ENCODE measurements at regions not wholly inside any gene's neighbourhood (a gene's known extent, or its start where the extent isn't known, plus 50 kb on each side); places are given as distances from the start of the nearest gene placed in this dataset.
"Not testable (repeated sequence)": the region's sequence is repeated elsewhere in the genome, so short reads cannot be mapped to it uniquely, and the experiment has no call there.

- Mint-ChIP-seq H3K36me3 (ENCODE audit: low read depth) (no peaks in the 10 kb centered on the region), H3K9me3 (no peaks in the 10 kb centered on the region), H3K4me3 (no peak overlapping the region)
These were observed 85.4 kb upstream of the TOP3B start for GRCh38 chr22:22068025-22068424.

GRCh38 chr22:22067192-22067591 lies 84.6 kb upstream of the TOP3B start:
- Mint-ChIP-seq H3K4me3 (no peak overlapping the region), H3K36me3 (ENCODE audit: low read depth) (no peaks in the 10 kb centered on the region), H3K9me3 (no peaks in the 10 kb centered on the region), H3K27ac (no peak overlapping the region), H3K27me3 (peaks cover 12% of the 10 kb centered on the region), H3K4me1 (ENCODE audit: low read depth) (no peaks in the 10 kb centered on the region)
- DNase-seq, result no peak

More at GRCh38 chr22:22068025-22068424, 85.4 kb upstream of the TOP3B start:
- H3K4me1 Mint-ChIP-seq (ENCODE audit: low read depth), result no peaks in the 10 kb centered on the region
- no peak overlapping the region for H3K27ac Mint-ChIP-seq
- peaks cover 10% of the 10 kb centered on the region for H3K27me3 Mint-ChIP-seq
- no peak for DNase-seq

GRCh38 chr22:22064580-22064979 lies 82.0 kb upstream of the TOP3B start:
- Mint-ChIP-seq H3K9me3 (no peaks in the 10 kb centered on the region), H3K36me3 (ENCODE audit: low read depth) (no peaks in the 10 kb centered on the region), H3K27me3 (peaks cover 24% of the 10 kb centered on the region), H3K4me1 (ENCODE audit: low read depth) (no peaks in the 10 kb centered on the region), H3K4me3 (no peak overlapping the region), H3K27ac (no peak overlapping the region)
- no peak for DNase-seq

- no peaks in the 10 kb centered on the region for H3K9me3 Mint-ChIP-seq
- H3K36me3 Mint-ChIP-seq (ENCODE audit: low read depth), result no peaks in the 10 kb centered on the region
- H3K4me3 Mint-ChIP-seq, result no peak overlapping the region
- H3K27me3 Mint-ChIP-seq, result peaks cover 45% of the 10 kb centered on the region
- H3K27ac Mint-ChIP-seq, result no peak overlapping the region
- H3K4me1 Mint-ChIP-seq (ENCODE audit: low read depth), result no peaks in the 10 kb centered on the region
- no peak for DNase-seq
These were observed 79.8 kb upstream of the TOP3B start for GRCh38 chr22:22062306-22062793.

GRCh38 chr22:22061085-22062077 lies 78.8 kb upstream of the TOP3B start:
- H3K27ac Mint-ChIP-seq, result no peak overlapping the region
- no peaks in the 10 kb centered on the region for H3K36me3 Mint-ChIP-seq (ENCODE audit: low read depth)
- H3K9me3 Mint-ChIP-seq, result no peaks in the 10 kb centered on the region
- H3K4me3 Mint-ChIP-seq, result no peak overlapping the region
- H3K27me3 Mint-ChIP-seq, result peaks cover 51% of the 10 kb centered on the region
- DNase-seq, result no peak
- H3K4me1 Mint-ChIP-seq (ENCODE audit: low read depth), result no peaks in the 10 kb centered on the region

- Mint-ChIP-seq H3K27me3 (peaks cover 55% of the 10 kb centered on the region), H3K9me3 (no peaks in the 10 kb centered on the region), H3K36me3 (ENCODE audit: low read depth) (no peaks in the 10 kb centered on the region), H3K4me1 (ENCODE audit: low read depth) (no peaks in the 10 kb centered on the region), H3K4me3 (no peak overlapping the region), H3K27ac (no peak overlapping the region)
- peak; percentile 68 for DNase-seq
These were observed 77.9 kb upstream of the TOP3B start for GRCh38 chr22:22060200-22061084.

GRCh38 chr22:22059291-22060002 lies 76.9 kb upstream of the TOP3B start:
- H3K4me3 Mint-ChIP-seq, result no peak overlapping the region
- H3K9me3 Mint-ChIP-seq, result no peaks in the 10 kb centered on the region
- DNase-seq, result no peak
- H3K36me3 Mint-ChIP-seq (ENCODE audit: low read depth), result no peaks in the 10 kb centered on the region
- H3K4me1 Mint-ChIP-seq (ENCODE audit: low read depth), result no peaks in the 10 kb centered on the region
- H3K27me3 Mint-ChIP-seq, result peaks cover 52% of the 10 kb centered on the region
- no peak overlapping the region for H3K27ac Mint-ChIP-seq

GRCh38 chr22:22058633-22059290 lies 76.2 kb upstream of the TOP3B start:
- no peaks in the 10 kb centered on the region for H3K9me3 Mint-ChIP-seq
- no peaks in the 10 kb centered on the region for H3K36me3 Mint-ChIP-seq (ENCODE audit: low read depth)
- no peak overlapping the region for H3K27ac Mint-ChIP-seq
- H3K4me1 Mint-ChIP-seq (ENCODE audit: low read depth), result no peaks in the 10 kb centered on the region
- no peak for DNase-seq
- no peak overlapping the region for H3K4me3 Mint-ChIP-seq
- H3K27me3 Mint-ChIP-seq, result peaks cover 56% of the 10 kb centered on the region

- DNase-seq, result no peak
- no peak overlapping the region for H3K4me3 Mint-ChIP-seq
- H3K9me3 Mint-ChIP-seq, result no peaks in the 10 kb centered on the region
- peaks cover 58% of the 10 kb centered on the region for H3K27me3 Mint-ChIP-seq
- no peaks in the 10 kb centered on the region for H3K36me3 Mint-ChIP-seq (ENCODE audit: low read depth)
- H3K4me1 Mint-ChIP-seq (ENCODE audit: low read depth), result no peaks in the 10 kb centered on the region
- no peak overlapping the region for H3K27ac Mint-ChIP-seq
These were observed 75.2 kb upstream of the TOP3B start for GRCh38 chr22:22057617-22058378.

- peaks cover 64% of the 10 kb centered on the region for H3K27me3 Mint-ChIP-seq
- H3K36me3 Mint-ChIP-seq (ENCODE audit: low read depth), result not testable (repeated sequence)
These were observed 74.4 kb upstream of the TOP3B start for GRCh38 chr22:22056809-22057594.

GRCh38 chr22:22052548-22053139 lies 70.1 kb upstream of the TOP3B start:
- not testable (repeated sequence) for H3K36me3 Mint-ChIP-seq (ENCODE audit: low read depth); H3K4me3 Mint-ChIP-seq; H3K4me1 Mint-ChIP-seq (ENCODE audit: low read depth); H3K27ac Mint-ChIP-seq; DNase-seq; H3K9me3 Mint-ChIP-seq
- peaks cover 47% of the 10 kb centered on the region for H3K27me3 Mint-ChIP-seq

More at GRCh38 chr22:22056809-22057594, 74.4 kb upstream of the TOP3B start:
- not testable (repeated sequence) for H3K27ac Mint-ChIP-seq; H3K9me3 Mint-ChIP-seq; H3K4me1 Mint-ChIP-seq (ENCODE audit: low read depth); DNase-seq; H3K4me3 Mint-ChIP-seq

- DNase-seq; H3K27ac Mint-ChIP-seq; H3K36me3 Mint-ChIP-seq (ENCODE audit: low read depth); H3K4me1 Mint-ChIP-seq (ENCODE audit: low read depth); H3K4me3 Mint-ChIP-seq; H3K9me3 Mint-ChIP-seq: not testable (repeated sequence)
- peaks cover 35% of the 10 kb centered on the region for H3K27me3 Mint-ChIP-seq
These were observed 68.4 kb upstream of the TOP3B start for GRCh38 chr22:22051032-22051431.
